WTC11 (cell line): ENCODE measurements at regions not wholly inside any gene's neighbourhood (a gene's known extent, or its start where the extent isn't known, plus 50 kb on each side); places are given as distances from the start of the nearest gene placed in this dataset.

Experiments used
- ATAC-seq: fragments of 200-7000 bp; cut with Tn5 transposase; 2 replicates; pipeline ENCODE4 v1.10.0; 2021; ENCODE audit warnings: mild to moderate bottlenecking, moderate library complexity
- CTCF ChIA-PET: fragments of 300-600 bp; sonication (Branson Sonifier 250); formaldehyde crosslinking; loops from one replicate; lab custom pipeline; 2021; ENCODE audit warnings: antibody characterized with exemption; lab: Charles Lee
- POLR2A ChIA-PET: fragments of 350-600 bp; sonication (Branson Sonifier 250); formaldehyde crosslinking; loops from one replicate; lab custom pipeline; 2021; ENCODE audit warnings: antibody characterized with exemption; lab: Charles Lee
- DNase-seq: peaks from one replicate; pipeline ENCODE4 v3.0.0; 2021; ENCODE audit warnings: low spot score
- H3K27ac Mint-ChIP-seq: 2 replicates; pipeline ENCODE4 v1.8.0; 2021; ENCODE audit warnings: mixed read lengths
- H3K27me3 Mint-ChIP-seq: 2 replicates; pipeline ENCODE4 v1.8.0; 2021; ENCODE audit warnings: low read depth, mild to moderate bottlenecking, moderate library complexity, mixed read lengths
- H3K36me3 Mint-ChIP-seq: 2 replicates; pipeline ENCODE4 v1.8.0; 2021; ENCODE audit warnings: mixed read lengths
- H3K4me1 Mint-ChIP-seq: 2 replicates; pipeline ENCODE4 v1.8.0; 2022; ENCODE audit warnings: mixed read lengths
- H3K4me3 Mint-ChIP-seq: 2 replicates; pipeline ENCODE4 v1.8.0; 2021; ENCODE audit warnings: mild to moderate bottlenecking, moderate library complexity, mixed read lengths
- H3K9me3 Mint-ChIP-seq: 2 replicates; pipeline ENCODE4 v1.8.0; 2021; ENCODE audit warnings: mixed read lengths
- CREM ChIP-seq: sonication (generic); formaldehyde crosslinking; IDR thresholded peaks from 2 replicates; pipeline ENCODE4 v1.8.1; 2022; ENCODE audit warnings: mild to moderate bottlenecking, missing genetic modification reagents, moderate library complexity
- E2F1 ChIP-seq: sonication (generic); formaldehyde crosslinking; IDR thresholded peaks from 2 replicates; pipeline ENCODE4 v1.8.0; 2022; ENCODE audit warnings: mild to moderate bottlenecking, missing genetic modification reagents
- E2F4 ChIP-seq: sonication (generic); formaldehyde crosslinking; IDR thresholded peaks from 2 replicates; pipeline ENCODE4 v1.8.1; 2022; ENCODE audit warnings: low read depth, mild to moderate bottlenecking, moderate library complexity, missing genetic modification reagents, borderline replicate concordance
- E2F5 ChIP-seq: sonication (generic); formaldehyde crosslinking; IDR thresholded peaks from 2 replicates; pipeline ENCODE4 v1.8.1; 2022; ENCODE audit warnings: mild to moderate bottlenecking, moderate library complexity, missing genetic modification reagents
- ESRRA ChIP-seq: sonication (generic); formaldehyde crosslinking; IDR thresholded peaks from 2 replicates; pipeline ENCODE4 v1.8.1; 2022; ENCODE audit warnings: mild to moderate bottlenecking, missing genetic modification reagents, borderline replicate concordance
- FOXK1 ChIP-seq: sonication (generic); formaldehyde crosslinking; IDR thresholded peaks from 2 replicates; pipeline ENCODE4 v1.8.0; 2022; ENCODE audit warnings: mild to moderate bottlenecking, moderate library complexity, missing genetic modification reagents
- GRHL2 ChIP-seq: fragments of 250-450 bp; sonication (Bioruptor Pico); IDR thresholded peaks from 2 replicates; pipeline ENCODE4 v1.8.0; 2022; ENCODE audit warnings: mild to moderate bottlenecking, moderate library complexity; ENCODE audit not compliant: insufficient replicate concordance, severe bottlenecking
- JAZF1 ChIP-seq: fragments of 250-450 bp; sonication (Bioruptor Pico); IDR thresholded peaks from 2 replicates; pipeline ENCODE4 v1.9.0; 2021; ENCODE audit warnings: moderate library complexity, mild to moderate bottlenecking, inconsistent platforms
- JUN ChIP-seq: sonication (generic); formaldehyde crosslinking; IDR thresholded peaks from 2 replicates; pipeline ENCODE4 v1.8.0; 2023; ENCODE audit warnings: mild to moderate bottlenecking, missing genetic modification reagents
- KAT7 ChIP-seq: sonication (generic); formaldehyde crosslinking; IDR thresholded peaks from 2 replicates; pipeline ENCODE4 v1.8.1; 2023; ENCODE audit warnings: missing genetic modification reagents, mild to moderate bottlenecking, borderline replicate concordance
- MXD4 ChIP-seq: fragments of 250-450 bp; sonication (Bioruptor Pico); IDR thresholded peaks from 2 replicates; pipeline ENCODE4 v1.8.0; 2021; ENCODE audit warnings: mild to moderate bottlenecking, moderate library complexity, borderline replicate concordance
- NFATC4 ChIP-seq: fragments of 250-450 bp; sonication (Bioruptor Pico); IDR thresholded peaks from 2 replicates; pipeline ENCODE4 v1.9.0; 2021; ENCODE audit warnings: mild to moderate bottlenecking
- NFE2L1 ChIP-seq: sonication (generic); formaldehyde crosslinking; IDR thresholded peaks from 2 replicates; pipeline ENCODE4 v1.8.1; 2023; ENCODE audit warnings: missing genetic modification reagents
- NFYB ChIP-seq: sonication (generic); formaldehyde crosslinking; conservative IDR thresholded peaks from 2 replicates; pipeline ENCODE4 v1.8.0; 2022; ENCODE audit warnings: low read depth, missing genetic modification reagents
- NR2C2 ChIP-seq: sonication (generic); formaldehyde crosslinking; IDR thresholded peaks from 2 replicates; pipeline ENCODE4 v1.8.0; 2022; ENCODE audit warnings: mild to moderate bottlenecking, missing genetic modification reagents
- NR3C1 ChIP-seq: sonication (generic); formaldehyde crosslinking; conservative IDR thresholded peaks from 2 replicates; pipeline ENCODE4 v1.8.1; 2023; ENCODE audit warnings: low read depth, mild to moderate bottlenecking, missing genetic modification reagents
- RORB ChIP-seq: fragments of 250-450 bp; sonication (Bioruptor Pico); IDR thresholded peaks from 2 replicates; pipeline ENCODE4 v1.9.0; 2021; ENCODE audit warnings: mild to moderate bottlenecking
- USF2 ChIP-seq: sonication (generic); formaldehyde crosslinking; IDR thresholded peaks from 2 replicates; pipeline ENCODE4 v1.8.1; 2023; ENCODE audit warnings: mild to moderate bottlenecking, missing genetic modification reagents, moderate library complexity
- ZNF423 ChIP-seq: fragments of 250-450 bp; sonication (Bioruptor Pico); IDR thresholded peaks from 2 replicates; pipeline ENCODE4 v2.1.2; 2022; ENCODE audit warnings: mild to moderate bottlenecking, moderate library complexity
- TF ChIP-seq, protein P1 (sequence below): sonication (generic); formaldehyde crosslinking; IDR thresholded peaks from 2 replicates; pipeline ENCODE4 v1.8.0; 2022; ENCODE audit warnings: missing genetic modification reagents
- TF ChIP-seq, protein P2 (sequence below): fragments of 250-450 bp; sonication (Bioruptor Pico); IDR thresholded peaks from 2 replicates; pipeline ENCODE4 v1.9.0; 2021; ENCODE audit warnings: mild to moderate bottlenecking
- TF ChIP-seq, protein P3 (sequence below): sonication (generic); formaldehyde crosslinking; IDR thresholded peaks from 2 replicates; pipeline ENCODE4 v1.8.1; 2022; ENCODE audit warnings: missing genetic modification reagents, borderline replicate concordance

DNA sequence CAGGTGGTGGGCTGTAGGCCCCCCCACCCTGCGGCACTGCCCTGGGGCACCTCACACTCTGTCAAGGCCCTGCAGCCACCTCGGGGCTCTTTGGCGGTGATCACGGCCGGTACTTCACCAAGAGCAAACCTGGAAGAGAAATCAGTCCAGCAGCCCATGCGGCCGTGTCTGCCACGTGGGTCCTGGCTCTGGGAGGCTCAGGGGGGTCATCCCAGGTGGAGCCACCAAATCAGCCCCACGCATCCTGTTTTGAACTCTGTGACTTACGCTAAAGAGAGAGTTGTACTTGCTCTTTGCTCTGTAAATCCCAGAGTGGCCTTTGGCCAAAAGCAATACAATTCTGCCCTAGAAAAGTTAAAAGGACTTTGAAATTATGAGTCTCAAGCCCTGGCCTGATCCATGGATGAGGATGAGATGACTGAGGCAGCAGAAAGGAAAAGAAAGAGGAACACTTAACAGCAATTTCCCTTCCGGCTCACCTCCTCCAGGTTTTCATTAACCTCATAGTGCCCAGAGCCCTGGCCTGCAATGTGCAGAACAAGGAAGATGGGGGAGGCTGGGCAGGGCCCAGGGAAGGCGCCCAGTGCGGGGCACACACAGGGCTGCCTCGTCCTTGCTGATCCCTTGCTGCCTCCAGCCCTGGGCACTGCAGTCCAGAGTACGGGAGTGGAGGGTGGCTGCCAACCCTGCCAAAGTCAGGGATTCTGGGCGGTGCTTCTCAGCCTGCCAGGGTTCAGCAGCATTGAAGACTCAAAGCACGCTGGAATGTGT lies 337.0 kb downstream of the MATN1 start:
- POLR2A ChIA-PET: no interaction called here
- no peaks in the 10 kb centered on the region for H3K36me3 Mint-ChIP-seq
- H3K27ac Mint-ChIP-seq: no peak overlapping the region
- ATAC-seq (no peak), DNase-seq (no peak)
- H3K9me3 Mint-ChIP-seq: no peaks in the 10 kb centered on the region
- peaks cover 3% of the 10 kb centered on the region; the same call in 1 of the 2 replicates for H3K27me3 Mint-ChIP-seq
- H3K4me3 Mint-ChIP-seq: no peak overlapping the region
- CTCF ChIA-PET: no interaction called here
- TF ChIP-seq FOXK1 (CRISPR knock-in tag): no peak
- no peak for TF ChIP-seq ESRRA (CRISPR knock-in tag)
- no peak for TF ChIP-seq MXD4 (CRISPR knock-in tag)
- TF ChIP-seq JUN (CRISPR knock-in tag): no peak
- no peak for TF ChIP-seq KAT7 (CRISPR knock-in tag)
- TF ChIP-seq, protein P1, sequence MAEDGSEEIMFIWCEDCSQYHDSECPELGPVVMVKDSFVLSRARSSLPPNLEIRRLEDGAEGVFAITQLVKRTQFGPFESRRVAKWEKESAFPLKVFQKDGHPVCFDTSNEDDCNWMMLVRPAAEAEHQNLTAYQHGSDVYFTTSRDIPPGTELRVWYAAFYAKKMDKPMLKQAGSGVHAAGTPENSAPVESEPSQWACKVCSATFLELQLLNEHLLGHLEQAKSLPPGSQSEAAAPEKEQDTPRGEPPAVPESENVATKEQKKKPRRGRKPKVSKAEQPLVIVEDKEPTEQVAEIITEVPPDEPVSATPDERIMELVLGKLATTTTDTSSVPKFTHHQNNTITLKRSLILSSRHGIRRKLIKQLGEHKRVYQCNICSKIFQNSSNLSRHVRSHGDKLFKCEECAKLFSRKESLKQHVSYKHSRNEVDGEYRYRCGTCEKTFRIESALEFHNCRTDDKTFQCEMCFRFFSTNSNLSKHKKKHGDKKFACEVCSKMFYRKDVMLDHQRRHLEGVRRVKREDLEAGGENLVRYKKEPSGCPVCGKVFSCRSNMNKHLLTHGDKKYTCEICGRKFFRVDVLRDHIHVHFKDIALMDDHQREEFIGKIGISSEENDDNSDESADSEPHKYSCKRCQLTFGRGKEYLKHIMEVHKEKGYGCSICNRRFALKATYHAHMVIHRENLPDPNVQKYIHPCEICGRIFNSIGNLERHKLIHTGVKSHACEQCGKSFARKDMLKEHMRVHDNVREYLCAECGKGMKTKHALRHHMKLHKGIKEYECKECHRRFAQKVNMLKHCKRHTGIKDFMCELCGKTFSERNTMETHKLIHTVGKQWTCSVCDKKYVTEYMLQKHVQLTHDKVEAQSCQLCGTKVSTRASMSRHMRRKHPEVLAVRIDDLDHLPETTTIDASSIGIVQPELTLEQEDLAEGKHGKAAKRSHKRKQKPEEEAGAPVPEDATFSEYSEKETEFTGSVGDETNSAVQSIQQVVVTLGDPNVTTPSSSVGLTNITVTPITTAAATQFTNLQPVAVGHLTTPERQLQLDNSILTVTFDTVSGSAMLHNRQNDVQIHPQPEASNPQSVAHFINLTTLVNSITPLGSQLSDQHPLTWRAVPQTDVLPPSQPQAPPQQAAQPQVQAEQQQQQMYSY: no peak
- TF ChIP-seq JAZF1: no peak
- no peak for TF ChIP-seq RORB
- TF ChIP-seq NFE2L1: no peak
- TF ChIP-seq NFATC4 (CRISPR knock-in tag): no peak
- no peak for TF ChIP-seq NR2C2 (CRISPR knock-in tag)
- TF ChIP-seq NR3C1 (CRISPR knock-in tag): no peak
- no peak for TF ChIP-seq NFYB (CRISPR knock-in tag)
- TF ChIP-seq, protein P2, sequence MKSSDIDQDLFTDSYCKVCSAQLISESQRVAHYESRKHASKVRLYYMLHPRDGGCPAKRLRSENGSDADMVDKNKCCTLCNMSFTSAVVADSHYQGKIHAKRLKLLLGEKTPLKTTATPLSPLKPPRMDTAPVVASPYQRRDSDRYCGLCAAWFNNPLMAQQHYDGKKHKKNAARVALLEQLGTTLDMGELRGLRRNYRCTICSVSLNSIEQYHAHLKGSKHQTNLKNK (CRISPR knock-in tag): no peak
- H3K4me1 Mint-ChIP-seq: no peaks in the 10 kb centered on the region

DNA sequence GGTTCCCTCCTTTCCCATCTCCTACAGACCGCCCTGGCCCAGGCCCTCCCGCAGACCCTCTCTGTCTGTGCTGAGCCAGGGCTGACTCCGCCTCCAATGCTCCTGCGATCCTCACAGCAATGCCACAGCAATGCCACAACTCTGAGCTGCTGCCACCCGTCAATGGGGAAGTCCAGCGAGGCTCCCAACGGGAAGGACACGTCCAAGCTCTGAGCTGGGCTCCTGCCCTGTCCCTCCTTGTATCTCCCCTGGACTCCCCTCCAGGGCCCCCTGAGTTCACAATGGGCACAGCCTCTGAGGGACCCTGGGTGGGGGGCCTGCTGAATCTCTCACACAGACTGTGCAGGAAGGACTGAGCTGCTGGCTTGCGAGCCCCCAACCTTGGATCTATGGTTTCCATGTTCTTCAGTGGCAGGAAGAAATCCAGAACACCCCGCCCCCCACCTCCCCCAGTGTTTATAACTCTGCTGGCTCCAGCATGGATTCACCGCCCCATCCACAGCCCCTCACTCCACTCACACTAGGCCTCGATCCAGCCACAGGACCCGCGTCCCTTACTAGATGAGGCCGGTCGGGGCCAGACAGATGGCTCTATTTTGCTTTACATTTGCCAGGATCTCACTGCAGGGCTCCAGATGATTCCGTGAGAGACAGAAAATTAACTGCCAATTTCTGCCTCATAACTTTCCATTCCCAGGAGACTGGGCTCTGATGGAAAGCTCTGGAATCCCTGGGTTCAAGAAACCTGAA lies 338.0 kb downstream of the MATN1 start:
- POLR2A ChIA-PET: no interaction called here
- no peak overlapping the region for H3K27ac Mint-ChIP-seq
- ATAC-seq: no peak
- no peak for TF ChIP-seq E2F4 (CRISPR knock-in tag)
- TF ChIP-seq GRHL2 (CRISPR knock-in tag): no peak
- TF ChIP-seq, protein P3, sequence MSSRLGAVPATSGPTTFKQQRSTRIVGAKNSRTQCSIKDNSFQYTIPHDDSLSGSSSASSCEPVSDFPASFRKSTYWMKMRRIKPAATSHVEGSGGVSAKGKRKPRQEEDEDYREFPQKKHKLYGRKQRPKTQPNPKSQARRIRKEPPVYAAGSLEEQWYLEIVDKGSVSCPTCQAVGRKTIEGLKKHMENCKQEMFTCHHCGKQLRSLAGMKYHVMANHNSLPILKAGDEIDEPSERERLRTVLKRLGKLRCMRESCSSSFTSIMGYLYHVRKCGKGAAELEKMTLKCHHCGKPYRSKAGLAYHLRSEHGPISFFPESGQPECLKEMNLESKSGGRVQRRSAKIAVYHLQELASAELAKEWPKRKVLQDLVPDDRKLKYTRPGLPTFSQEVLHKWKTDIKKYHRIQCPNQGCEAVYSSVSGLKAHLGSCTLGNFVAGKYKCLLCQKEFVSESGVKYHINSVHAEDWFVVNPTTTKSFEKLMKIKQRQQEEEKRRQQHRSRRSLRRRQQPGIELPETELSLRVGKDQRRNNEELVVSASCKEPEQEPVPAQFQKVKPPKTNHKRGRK (CRISPR knock-in tag): no peak
- no peak for TF ChIP-seq CREM (CRISPR knock-in tag)
- no peak for TF ChIP-seq E2F1 (CRISPR knock-in tag)
- TF ChIP-seq RORB: no peak
- no peak for TF ChIP-seq E2F5 (CRISPR knock-in tag)
- TF ChIP-seq USF2 (CRISPR knock-in tag): no peak
- TF ChIP-seq ZNF423 (CRISPR knock-in tag): no peak
- TF ChIP-seq ESRRA (CRISPR knock-in tag): no peak

More for the DNA sequence above, 338.0 kb downstream of the MATN1 start:
- H3K9me3 Mint-ChIP-seq: no peaks in the 10 kb centered on the region
- no peak for DNase-seq
- no peaks in the 10 kb centered on the region for H3K36me3 Mint-ChIP-seq
- no peaks in the 10 kb centered on the region for H3K4me1 Mint-ChIP-seq
- no peak overlapping the region for H3K4me3 Mint-ChIP-seq
- H3K27me3 Mint-ChIP-seq: peaks cover 3% of the 10 kb centered on the region; the same call in 1 of the 2 replicates
- CTCF ChIA-PET: no interaction called here
